ENCODE measurements at regions not wholly inside any gene's neighbourhood (a gene's known extent, or its start where the extent isn't known, plus 50 kb on each side); places are given as distances from the start of the nearest gene placed in this dataset.

GRCh38 chr5:82560561-82560960 is 282.4 kb upstream of the RPS23 start:
- TF ChIP-seq CTCF (IDR thresholded peaks at IDR 0.05; ENCODE audit: borderline replicate concordance, control extremely low read depth, extremely low read depth, insufficient read depth, missing control alignments) = no peak
- in situ Hi-C loops (cut with MboI; ENCODE audit: low sequenced_read_pairs, unreplicated experiment) = no loop called here
- DNase-seq (ENCODE audit: low spot score) = no peak

- in situ Hi-C loops (cut with MboI; ENCODE audit: low sequenced_read_pairs, unreplicated experiment) = no loop called here
- DNase-seq (ENCODE audit: low spot score) = no peak
- no peak for TF ChIP-seq CTCF (IDR thresholded peaks at IDR 0.05; ENCODE audit: borderline replicate concordance, control extremely low read depth, extremely low read depth, insufficient read depth, missing control alignments)
Measured at GRCh38 chr5:82551840-82552385, 273.8 kb upstream of the RPS23 start.

- no peak for TF ChIP-seq CTCF (IDR thresholded peaks at IDR 0.05; ENCODE audit: borderline replicate concordance, control extremely low read depth, extremely low read depth, insufficient read depth, missing control alignments)
- DNase-seq (ENCODE audit: low spot score) = no peak
- in situ Hi-C loops (cut with MboI; ENCODE audit: low sequenced_read_pairs, unreplicated experiment) = no loop called here
Measured at GRCh38 chr5:82551192-82551591, 273.0 kb upstream of the RPS23 start.

GRCh38 chr5:82549263-82549662 is 271.1 kb upstream of the RPS23 start:
- no peak for TF ChIP-seq CTCF (IDR thresholded peaks at IDR 0.05; ENCODE audit: borderline replicate concordance, control extremely low read depth, extremely low read depth, insufficient read depth, missing control alignments)
- in situ Hi-C loops (cut with MboI; ENCODE audit: low sequenced_read_pairs, unreplicated experiment) = no loop called here
- no peak for DNase-seq (ENCODE audit: low spot score)

- in situ Hi-C loops (cut with MboI; ENCODE audit: low sequenced_read_pairs, unreplicated experiment) = no loop called here
- TF ChIP-seq CTCF (IDR thresholded peaks at IDR 0.05; ENCODE audit: borderline replicate concordance, control extremely low read depth, extremely low read depth, insufficient read depth, missing control alignments) = no peak
- DNase-seq (ENCODE audit: low spot score) = no peak
Measured at GRCh38 chr5:82544004-82544403, 265.9 kb upstream of the RPS23 start.

- in situ Hi-C loops (cut with MboI; ENCODE audit: low sequenced_read_pairs, unreplicated experiment) = no loop called here
- no peak for DNase-seq (ENCODE audit: low spot score)
- TF ChIP-seq CTCF (IDR thresholded peaks at IDR 0.05; ENCODE audit: borderline replicate concordance, control extremely low read depth, extremely low read depth, insufficient read depth, missing control alignments) = no peak
Measured at GRCh38 chr5:82540301-82540700, 262.1 kb upstream of the RPS23 start.

Data from GM13976 (cell line).